ENCODE measurements at regions not wholly inside any gene's neighbourhood (a gene's known extent, or its start where the extent isn't known, plus 50 kb on each side); places are given as distances from the start of the nearest gene placed in this dataset.

- TF ChIP-seq CTCF (IDR thresholded peaks at IDR 0.05) (no peak), POLR2A (IDR thresholded peaks at IDR 0.05) (no peak)
These were observed 160.8 kb upstream of the LRIG1 start for GRCh38 chr3:66661628-66662027.

All from heart left ventricle (tissue), 13 donors.